Heart left ventricle (tissue), 13 donors: ENCODE measurements at regions not wholly inside any gene's neighbourhood (a gene's known extent, or its start where the extent isn't known, plus 50 kb on each side); places are given as distances from the start of the nearest gene placed in this dataset.

ENCODE experiments used
- POLR2A ChIP-seq, 2 donors: fragments of 450-650 bp; IDR thresholded peaks; one replicate each; pipeline ENCODE4 v1.6.1; 2017; ENCODE audit warnings: antibody characterized with exemption in 2 of 2, mild to moderate bottlenecking in 2 of 2, moderate library complexity in 2 of 2
- TF ChIP-seq, protein P1 (sequence below), 12 donors: fragments of 200-600 bp; sonication (generic) in 4 of 12; IDR thresholded peaks; one replicate each; pipeline versions ENCODE4 v1.5.0 to v1.8.0; 2018 to 2022; ENCODE audit warnings: antibody characterized with exemption in 12 of 12, mild to moderate bottlenecking in 5 of 12
- donor health status: ischemic (EF 13 %, LVEDD 7.1; RV severe dilation, severe dysfunction).
- donor health status: DM: no; HTN: yes; CAD: no.
- donor health status: DM: no; HTN: no; CAD: no.
- donor health status: ischemic (EF 25% LVEDD 6.9; RV normal size, moderate dysfunction).
- donor health status: ischemic (EF 25% LVEDD 5.7; RV mildly dilated, moderate dysfunction).
- donor health status: ischemic (EF 35%, LVEDD 5.7; RV mildly dilated, moderate dysfunction).
- donor health status: nonischemic (EF 11% LVEDD 7.7; RV severe dilation, severe dysfunction).
- donor health status: DM: yes; HTN: yes; CAD: no.
- donor health status: PGD.
- donor health status: ischemic (EF 29% LVEDD 5.4; RV normal size, mild dysfunction).
- donor health status: nonischemic (EF 23%, LVEDD 6.1; RV moderate dilation, normal function).

DNA sequence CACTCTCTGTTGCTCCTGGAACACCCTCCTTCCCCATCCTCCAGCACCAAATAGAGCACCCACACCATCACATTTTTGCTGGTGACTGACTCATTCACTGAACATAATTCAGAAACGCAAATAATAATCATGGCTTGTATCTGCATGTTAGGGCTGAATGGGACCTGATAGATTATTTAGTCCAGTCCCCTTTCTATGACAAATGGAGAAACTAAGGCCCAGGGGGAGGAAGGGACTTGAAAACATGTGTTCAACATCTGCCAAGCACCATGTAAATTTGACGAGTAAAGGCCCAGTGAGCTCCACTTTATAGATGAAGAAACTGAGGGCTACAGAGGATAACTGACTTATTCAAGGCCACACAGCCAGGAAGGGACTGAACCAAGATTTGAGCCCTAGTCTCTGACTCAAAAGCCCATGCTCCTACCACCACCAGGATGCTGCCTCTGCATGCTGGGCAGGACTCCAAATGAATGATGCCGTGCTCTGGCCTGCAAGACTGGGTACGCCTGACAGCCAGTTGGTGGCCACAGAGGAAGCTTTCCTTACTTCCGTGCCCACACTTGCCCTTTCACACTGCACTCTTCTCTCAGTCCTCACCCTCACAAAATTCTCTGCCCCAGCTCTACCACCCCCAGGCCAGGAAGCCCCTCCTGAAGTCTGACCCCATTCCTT lies 133.3 kb upstream of the PJA1 start:
- TF ChIP-seq, protein P1, sequence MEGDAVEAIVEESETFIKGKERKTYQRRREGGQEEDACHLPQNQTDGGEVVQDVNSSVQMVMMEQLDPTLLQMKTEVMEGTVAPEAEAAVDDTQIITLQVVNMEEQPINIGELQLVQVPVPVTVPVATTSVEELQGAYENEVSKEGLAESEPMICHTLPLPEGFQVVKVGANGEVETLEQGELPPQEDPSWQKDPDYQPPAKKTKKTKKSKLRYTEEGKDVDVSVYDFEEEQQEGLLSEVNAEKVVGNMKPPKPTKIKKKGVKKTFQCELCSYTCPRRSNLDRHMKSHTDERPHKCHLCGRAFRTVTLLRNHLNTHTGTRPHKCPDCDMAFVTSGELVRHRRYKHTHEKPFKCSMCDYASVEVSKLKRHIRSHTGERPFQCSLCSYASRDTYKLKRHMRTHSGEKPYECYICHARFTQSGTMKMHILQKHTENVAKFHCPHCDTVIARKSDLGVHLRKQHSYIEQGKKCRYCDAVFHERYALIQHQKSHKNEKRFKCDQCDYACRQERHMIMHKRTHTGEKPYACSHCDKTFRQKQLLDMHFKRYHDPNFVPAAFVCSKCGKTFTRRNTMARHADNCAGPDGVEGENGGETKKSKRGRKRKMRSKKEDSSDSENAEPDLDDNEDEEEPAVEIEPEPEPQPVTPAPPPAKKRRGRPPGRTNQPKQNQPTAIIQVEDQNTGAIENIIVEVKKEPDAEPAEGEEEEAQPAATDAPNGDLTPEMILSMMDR (IDR thresholded peaks at IDR 0.05) = no peak
- no peak for TF ChIP-seq POLR2A (IDR thresholded peaks at IDR 0.05)
